Stimulated activated CD8-positive, alpha-beta memory T cell treated with anti-CD3 and anti-CD28 coated beads, Interleukin-7, amount 100 ng/mL, for 48 hours (primary cell): ENCODE measurements at regions not wholly inside any gene's neighbourhood (a gene's known extent, or its start where the extent isn't known, plus 50 kb on each side); places are given as distances from the start of the nearest gene placed in this dataset.

ENCODE experiments used
- DNase-seq, 2 donors: peaks; one replicate each; pipeline ENCODE4 v3.0.0-alpha.2; 2020; ENCODE audit warnings: low read depth in 1 of 2; ENCODE audit errors: extremely low read depth in 1 of 2

- DNase-seq, result no peak
Observed at GRCh38 chr13:63149375-63149774, 1733.7 kb upstream of the PCDH20 start.

GRCh38 chr13:63139277-63139676 is 1723.6 kb upstream of the PCDH20 start:
- DNase-seq, result no peak

- DNase-seq, result no peak
Observed at GRCh38 chr13:63129995-63130394, 1714.3 kb upstream of the PCDH20 start.

- no peak for DNase-seq
Observed at GRCh38 chr13:63128716-63129115, 1713.1 kb upstream of the PCDH20 start.

GRCh38 chr13:63124863-63125262 is 1709.2 kb upstream of the PCDH20 start:
- DNase-seq, result no peak

GRCh38 chr13:63120883-63121282 is 1705.2 kb upstream of the PCDH20 start:
- no peak for DNase-seq

GRCh38 chr13:63117710-63118109 is 1702.1 kb upstream of the PCDH20 start:
- DNase-seq, result no peak

GRCh38 chr13:63112799-63113395 is 1697.2 kb upstream of the PCDH20 start:
- no peak for DNase-seq

- DNase-seq, result no peak
Observed at GRCh38 chr13:63110466-63110865, 1694.8 kb upstream of the PCDH20 start.

- no peak for DNase-seq
Observed at GRCh38 chr13:63107179-63107943, 1691.7 kb upstream of the PCDH20 start.

- no peak for DNase-seq
Observed at GRCh38 chr13:63094717-63095116, 1679.1 kb upstream of the PCDH20 start.

- DNase-seq, result no peak
Observed at GRCh38 chr13:63093907-63094469, 1678.3 kb upstream of the PCDH20 start.

GRCh38 chr13:63092456-63092855 is 1676.8 kb upstream of the PCDH20 start:
- no peak for DNase-seq

- no peak for DNase-seq
Observed at GRCh38 chr13:63090524-63090923, 1674.9 kb upstream of the PCDH20 start.

- no peak for DNase-seq
Observed at GRCh38 chr13:63088226-63088625, 1672.6 kb upstream of the PCDH20 start.

GRCh38 chr13:63086286-63086685 is 1670.6 kb upstream of the PCDH20 start:
- no peak for DNase-seq

GRCh38 chr13:63085851-63086250 is 1670.2 kb upstream of the PCDH20 start:
- DNase-seq, result no peak

- no peak for DNase-seq
Observed at GRCh38 chr13:63081400-63082014, 1665.9 kb upstream of the PCDH20 start.

GRCh38 chr13:63075126-63075525 is 1659.5 kb upstream of the PCDH20 start:
- no peak for DNase-seq

- no peak for DNase-seq
Observed at GRCh38 chr13:63050287-63050686, 1634.6 kb upstream of the PCDH20 start.

GRCh38 chr13:63048653-63049052 is 1633.0 kb upstream of the PCDH20 start:
- DNase-seq, result no peak
